ENCODE measurements at regions not wholly inside any gene's neighbourhood (a gene's known extent, or its start where the extent isn't known, plus 50 kb on each side); places are given as distances from the start of the nearest gene placed in this dataset.

- no peak for DNase-seq (ENCODE audit: low read depth in 1 of 2, low spot score in 1 of 2)
- Histone ChIP-seq H3K4me3 (replicated peaks; ENCODE audit: insufficient read depth, low read length) (no peak overlapping the region), H3K27me3 (ENCODE audit: insufficient read depth, poor library complexity, severe bottlenecking) (no peaks in the 10 kb centered on the region), H3K27ac (replicated peaks) (no peak overlapping the region)
- TF ChIP-seq SPI1 (IDR thresholded peaks at IDR 0.05; ENCODE audit: borderline replicate concordance, low read depth) (no peak), POLR2AphosphoS5 (IDR thresholded peaks at IDR 0.05; ENCODE audit: low read depth) (no peak), CTCF (IDR thresholded peaks at IDR 0.05; ENCODE audit: insufficient read depth, low read length) (no peak), GABPA (IDR thresholded peaks at IDR 0.05; ENCODE audit: low read depth) (no peak)
- TF ChIP-seq, protein P1, sequence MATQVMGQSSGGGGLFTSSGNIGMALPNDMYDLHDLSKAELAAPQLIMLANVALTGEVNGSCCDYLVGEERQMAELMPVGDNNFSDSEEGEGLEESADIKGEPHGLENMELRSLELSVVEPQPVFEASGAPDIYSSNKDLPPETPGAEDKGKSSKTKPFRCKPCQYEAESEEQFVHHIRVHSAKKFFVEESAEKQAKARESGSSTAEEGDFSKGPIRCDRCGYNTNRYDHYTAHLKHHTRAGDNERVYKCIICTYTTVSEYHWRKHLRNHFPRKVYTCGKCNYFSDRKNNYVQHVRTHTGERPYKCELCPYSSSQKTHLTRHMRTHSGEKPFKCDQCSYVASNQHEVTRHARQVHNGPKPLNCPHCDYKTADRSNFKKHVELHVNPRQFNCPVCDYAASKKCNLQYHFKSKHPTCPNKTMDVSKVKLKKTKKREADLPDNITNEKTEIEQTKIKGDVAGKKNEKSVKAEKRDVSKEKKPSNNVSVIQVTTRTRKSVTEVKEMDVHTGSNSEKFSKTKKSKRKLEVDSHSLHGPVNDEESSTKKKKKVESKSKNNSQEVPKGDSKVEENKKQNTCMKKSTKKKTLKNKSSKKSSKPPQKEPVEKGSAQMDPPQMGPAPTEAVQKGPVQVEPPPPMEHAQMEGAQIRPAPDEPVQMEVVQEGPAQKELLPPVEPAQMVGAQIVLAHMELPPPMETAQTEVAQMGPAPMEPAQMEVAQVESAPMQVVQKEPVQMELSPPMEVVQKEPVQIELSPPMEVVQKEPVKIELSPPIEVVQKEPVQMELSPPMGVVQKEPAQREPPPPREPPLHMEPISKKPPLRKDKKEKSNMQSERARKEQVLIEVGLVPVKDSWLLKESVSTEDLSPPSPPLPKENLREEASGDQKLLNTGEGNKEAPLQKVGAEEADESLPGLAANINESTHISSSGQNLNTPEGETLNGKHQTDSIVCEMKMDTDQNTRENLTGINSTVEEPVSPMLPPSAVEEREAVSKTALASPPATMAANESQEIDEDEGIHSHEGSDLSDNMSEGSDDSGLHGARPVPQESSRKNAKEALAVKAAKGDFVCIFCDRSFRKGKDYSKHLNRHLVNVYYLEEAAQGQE (IDR thresholded peaks at IDR 0.05; ENCODE audit: insufficient replicate concordance, low read depth), result no peak
These were observed 163.3 kb upstream of the ADCY1 start for GRCh38 chr7:45410893-45411292.

DNA sequence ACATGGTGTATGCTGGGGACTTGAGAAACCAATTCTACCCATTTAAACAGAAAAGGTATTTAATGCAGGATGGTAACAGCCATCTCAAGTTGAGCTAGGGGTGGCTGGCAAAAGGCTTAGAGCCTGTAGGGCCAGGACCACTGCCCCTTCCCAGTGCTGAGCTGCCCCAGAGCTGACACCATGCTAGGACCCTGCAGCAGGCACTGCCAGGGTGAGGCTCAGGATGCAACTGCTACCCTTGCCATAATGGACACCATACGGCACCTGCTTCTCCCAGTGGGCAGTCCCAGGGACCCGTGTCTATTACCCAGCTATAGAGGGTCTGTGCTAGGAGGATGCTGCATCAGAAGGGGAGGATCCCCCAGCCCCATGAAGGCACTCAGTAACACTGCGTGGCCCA lies 160.7 kb upstream of the ADCY1 start:
- no peak for DNase-seq (ENCODE audit: low read depth in 1 of 2, low spot score in 1 of 2)
- Histone ChIP-seq H3K27ac (replicated peaks) (no peak overlapping the region), H3K4me3 (replicated peaks; ENCODE audit: insufficient read depth, low read length) (no peak overlapping the region), H3K27me3 (ENCODE audit: insufficient read depth, poor library complexity, severe bottlenecking) (peaks cover 6% of the 10 kb centered on the region)
- TF ChIP-seq, protein P1 (IDR thresholded peaks at IDR 0.05; ENCODE audit: insufficient replicate concordance, low read depth), result no peak
- no peak for TF ChIP-seq SPI1 (IDR thresholded peaks at IDR 0.05; ENCODE audit: borderline replicate concordance, low read depth)
- no peak for TF ChIP-seq POLR2AphosphoS5 (IDR thresholded peaks at IDR 0.05; ENCODE audit: low read depth)
- no peak for TF ChIP-seq GABPA (IDR thresholded peaks at IDR 0.05; ENCODE audit: low read depth)
- TF ChIP-seq CTCF (IDR thresholded peaks at IDR 0.05; ENCODE audit: insufficient read depth, low read length), result no peak

DNA sequence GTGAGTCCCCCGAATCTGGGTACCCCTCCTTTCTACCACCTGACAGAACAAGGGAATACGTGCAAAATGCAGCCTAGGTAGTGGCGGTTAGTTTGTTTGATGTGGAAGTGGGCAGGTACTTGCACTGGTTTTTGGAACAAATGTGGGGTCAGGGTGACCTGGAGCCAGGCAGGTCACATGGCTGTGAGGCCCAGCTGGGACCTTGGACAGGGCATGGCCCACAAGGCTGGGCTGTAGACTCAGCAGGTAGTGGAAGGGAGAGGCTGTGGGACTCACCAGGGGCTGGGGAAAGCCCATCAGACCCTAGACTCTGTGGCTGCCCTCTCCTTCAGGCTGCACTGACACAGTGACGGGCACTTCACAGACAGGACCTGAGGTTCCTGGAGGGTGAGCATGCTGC lies 159.9 kb upstream of the ADCY1 start:
- TF ChIP-seq, protein P1 (IDR thresholded peaks at IDR 0.05; ENCODE audit: insufficient replicate concordance, low read depth), result no peak
- TF ChIP-seq POLR2AphosphoS5 (IDR thresholded peaks at IDR 0.05; ENCODE audit: low read depth), result no peak
- TF ChIP-seq SPI1 (IDR thresholded peaks at IDR 0.05; ENCODE audit: borderline replicate concordance, low read depth), result no peak
- no peak for TF ChIP-seq GABPA (IDR thresholded peaks at IDR 0.05; ENCODE audit: low read depth)
- no peak for TF ChIP-seq CTCF (IDR thresholded peaks at IDR 0.05; ENCODE audit: insufficient read depth, low read length)
- H3K4me3 ChIP-seq (replicated peaks; ENCODE audit: insufficient read depth, low read length), result no peak overlapping the region
- no peak for DNase-seq (ENCODE audit: low read depth in 1 of 2, low spot score in 1 of 2)
- H3K27me3 ChIP-seq (ENCODE audit: insufficient read depth, poor library complexity, severe bottlenecking), result peaks cover 6% of the 10 kb centered on the region
- no peak overlapping the region for H3K27ac ChIP-seq (replicated peaks)
